ENCODE measurements at regions not wholly inside any gene's neighbourhood (a gene's known extent, or its start where the extent isn't known, plus 50 kb on each side); places are given as distances from the start of the nearest gene placed in this dataset.
"Not testable (repeated sequence)": the region's sequence is repeated elsewhere in the genome, so short reads cannot be mapped to it uniquely, and the experiment has no call there.

GRCh38 chr1:850318-850717 is 73.4 kb upstream of the SAMD11 start:
- not testable (repeated sequence) for DNase-seq

- DNase-seq = not testable (repeated sequence)
Observed at GRCh38 chr1:851398-851797, 72.3 kb upstream of the SAMD11 start.

GRCh38 chr1:851841-852240 is 71.9 kb upstream of the SAMD11 start:
- DNase-seq = not testable (repeated sequence)

GRCh38 chr1:855202-855981 is 68.3 kb upstream of the SAMD11 start:
- not testable (repeated sequence) for DNase-seq

- DNase-seq = not testable (repeated sequence)
Observed at GRCh38 chr1:856541-857057, 67.1 kb upstream of the SAMD11 start.

GRCh38 chr1:857926-858648 is 65.6 kb upstream of the SAMD11 start:
- not testable (repeated sequence) for DNase-seq

GRCh38 chr1:858649-859041 is 65.1 kb upstream of the SAMD11 start:
- peak; percentile 77 for DNase-seq

GRCh38 chr1:860941-861340 is 62.8 kb upstream of the SAMD11 start:
- DNase-seq = not testable (repeated sequence)

GRCh38 chr1:861714-862113 is 62.0 kb upstream of the SAMD11 start:
- DNase-seq = no peak

- DNase-seq = not testable (repeated sequence)
Observed at GRCh38 chr1:862601-863000, 61.1 kb upstream of the SAMD11 start.

GRCh38 chr1:865633-866032 is 58.1 kb upstream of the SAMD11 start:
- DNase-seq = not testable (repeated sequence)

GRCh38 chr1:866095-866494 is 57.6 kb upstream of the SAMD11 start:
- no peak for DNase-seq

- DNase-seq = not testable (repeated sequence)
Observed at GRCh38 chr1:866631-867299, 57.0 kb upstream of the SAMD11 start.

GRCh38 chr1:867550-867949 is 56.2 kb upstream of the SAMD11 start:
- not testable (repeated sequence) for DNase-seq

- no peak for DNase-seq
Observed at GRCh38 chr1:869499-870244, 54.1 kb upstream of the SAMD11 start.

All from NCI-H1092 treated with DMSO at 0.1 percent for 48 hours (cell line).